RWPE2 (cell line): ENCODE measurements at regions not wholly inside any gene's neighbourhood (a gene's known extent, or its start where the extent isn't known, plus 50 kb on each side); places are given as distances from the start of the nearest gene placed in this dataset.
"Not testable (repeated sequence)": the region's sequence is repeated elsewhere in the genome, so short reads cannot be mapped to it uniquely, and the experiment has no call there.

Experiments used
- ATAC-seq: fragments of 200-7000 bp; cut with Tn5 transposase; 3 replicates; pipeline ENCODE4 v1.9.1; 2021; ENCODE audit warnings: low read depth
- DNase-seq: peaks from one replicate; pipeline ENCODE4 v3.0.0-alpha.2; 2020; ENCODE audit warnings: low spot score
- H3K27ac ChIP-seq: fragments of 450-650 bp; 2 replicates; pipeline ENCODE4 v1.5.1; 2017; ENCODE audit warnings: mild to moderate bottlenecking; ENCODE audit not compliant: poor library complexity, severe bottlenecking
- H3K27me3 ChIP-seq: fragments of 250-450 bp; sonication (Bioruptor Pico); 2 replicates; pipeline ENCODE4 v1.5.1; 2021; ENCODE audit warnings: mild to moderate bottlenecking, moderate library complexity; ENCODE audit not compliant: insufficient read depth, poor library complexity, severe bottlenecking
- H3K36me3 ChIP-seq: fragments of 250-450 bp; sonication (Bioruptor Pico); 2 replicates; pipeline ENCODE4 v1.5.1; 2020; ENCODE audit warnings: low read depth, mild to moderate bottlenecking, moderate library complexity
- H3K4me1 ChIP-seq: fragments of 250-450 bp; sonication (Bioruptor Pico); 2 replicates; pipeline ENCODE4 v1.5.1; 2021; ENCODE audit warnings: mild to moderate bottlenecking, moderate library complexity; ENCODE audit not compliant: insufficient read depth, poor library complexity, severe bottlenecking
- H3K4me3 ChIP-seq: fragments of 250-450 bp; sonication (Bioruptor Pico); 2 replicates; pipeline ENCODE4 v1.5.1; 2021; ENCODE audit warnings: mild to moderate bottlenecking, moderate library complexity; ENCODE audit not compliant: severe bottlenecking
- H3K9me3 ChIP-seq: fragments of 250-450 bp; sonication (Bioruptor Pico); 2 replicates; pipeline ENCODE4 v1.5.1; 2021; ENCODE audit warnings: mild to moderate bottlenecking, moderate library complexity; ENCODE audit not compliant: severe bottlenecking
- TF ChIP-seq, protein P1 (sequence below): fragments of 450-650 bp; IDR thresholded peaks from one replicate; pipeline ENCODE4 v1.5.1; 2017; ENCODE audit warnings: mild to moderate bottlenecking, moderate library complexity; ENCODE audit not compliant: poor library complexity, severe bottlenecking

DNA sequence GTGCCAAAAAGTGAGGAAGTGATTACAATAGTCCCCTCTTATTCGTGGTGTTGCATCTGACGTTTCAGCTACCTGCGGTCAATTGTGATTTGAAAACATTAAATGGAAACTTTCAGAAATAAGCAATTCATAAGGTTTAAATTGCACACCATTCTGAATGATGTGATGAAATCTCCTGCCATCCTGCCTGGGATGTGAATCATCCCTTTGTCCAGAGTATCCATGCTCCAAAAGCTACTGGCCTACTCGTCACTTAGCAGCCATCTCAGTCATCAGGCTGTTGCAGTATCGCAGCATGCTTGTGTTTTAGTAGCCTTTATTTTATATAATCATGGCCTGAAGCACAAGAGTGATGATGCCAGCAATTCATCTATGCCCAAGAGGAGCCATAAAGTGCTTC, 97.7 kb upstream of the CDCA7L start:
- H3K9me3 ChIP-seq = no peaks in the 10 kb centered on the region
- H3K4me3 ChIP-seq = no peak overlapping the region
- no peak for DNase-seq
- 0 out of 3 replicates have a peak, but pooled peaks have one; percentile 42 for ATAC-seq
- H3K36me3 ChIP-seq = no peaks in the 10 kb centered on the region
- H3K4me1 ChIP-seq = no peaks in the 10 kb centered on the region
- no peak overlapping the region for H3K27ac ChIP-seq
- TF ChIP-seq, protein P1, sequence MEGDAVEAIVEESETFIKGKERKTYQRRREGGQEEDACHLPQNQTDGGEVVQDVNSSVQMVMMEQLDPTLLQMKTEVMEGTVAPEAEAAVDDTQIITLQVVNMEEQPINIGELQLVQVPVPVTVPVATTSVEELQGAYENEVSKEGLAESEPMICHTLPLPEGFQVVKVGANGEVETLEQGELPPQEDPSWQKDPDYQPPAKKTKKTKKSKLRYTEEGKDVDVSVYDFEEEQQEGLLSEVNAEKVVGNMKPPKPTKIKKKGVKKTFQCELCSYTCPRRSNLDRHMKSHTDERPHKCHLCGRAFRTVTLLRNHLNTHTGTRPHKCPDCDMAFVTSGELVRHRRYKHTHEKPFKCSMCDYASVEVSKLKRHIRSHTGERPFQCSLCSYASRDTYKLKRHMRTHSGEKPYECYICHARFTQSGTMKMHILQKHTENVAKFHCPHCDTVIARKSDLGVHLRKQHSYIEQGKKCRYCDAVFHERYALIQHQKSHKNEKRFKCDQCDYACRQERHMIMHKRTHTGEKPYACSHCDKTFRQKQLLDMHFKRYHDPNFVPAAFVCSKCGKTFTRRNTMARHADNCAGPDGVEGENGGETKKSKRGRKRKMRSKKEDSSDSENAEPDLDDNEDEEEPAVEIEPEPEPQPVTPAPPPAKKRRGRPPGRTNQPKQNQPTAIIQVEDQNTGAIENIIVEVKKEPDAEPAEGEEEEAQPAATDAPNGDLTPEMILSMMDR = no peak
- H3K27me3 ChIP-seq = no peaks in the 10 kb centered on the region

DNA sequence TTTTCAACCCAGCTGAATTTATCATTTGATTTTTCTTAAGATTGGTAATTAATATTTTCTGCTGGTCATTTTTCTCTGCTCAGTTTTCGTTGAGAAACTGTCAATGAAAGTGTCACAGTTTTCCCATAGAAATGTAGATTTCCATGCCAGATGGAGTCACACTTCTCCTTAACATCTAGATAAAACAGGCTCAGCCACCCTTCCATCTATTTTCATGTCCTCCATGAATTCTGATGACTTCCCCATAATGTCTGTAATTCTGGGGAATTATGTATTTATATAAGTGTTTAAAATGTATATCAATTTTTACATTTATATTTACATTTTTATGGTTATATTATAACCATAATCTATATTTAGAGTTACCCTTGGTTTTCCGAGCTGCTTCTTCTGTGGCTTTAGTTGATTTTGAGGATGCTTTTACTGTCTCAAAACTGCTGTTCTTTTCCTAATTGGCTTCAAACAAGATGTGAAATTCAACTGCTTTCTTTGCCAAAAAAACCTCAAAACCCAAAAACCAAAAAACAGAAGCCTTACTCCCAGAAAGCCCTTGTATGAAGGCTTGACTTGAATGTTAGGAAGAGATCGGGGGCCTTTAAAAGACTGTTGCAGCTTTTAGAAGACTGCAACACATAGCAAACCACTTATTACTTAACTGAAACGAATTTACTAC, 95.4 kb upstream of the CDCA7L start:
- Histone ChIP-seq H3K27ac (no peak overlapping the region), H3K27me3 (no peaks in the 10 kb centered on the region), H3K4me1 (no peaks in the 10 kb centered on the region), H3K9me3 (no peaks in the 10 kb centered on the region), H3K4me3 (no peak overlapping the region), H3K36me3 (no peaks in the 10 kb centered on the region)
- DNase-seq = no peak
- TF ChIP-seq, protein P1 = no peak
- ATAC-seq = no peak

DNA sequence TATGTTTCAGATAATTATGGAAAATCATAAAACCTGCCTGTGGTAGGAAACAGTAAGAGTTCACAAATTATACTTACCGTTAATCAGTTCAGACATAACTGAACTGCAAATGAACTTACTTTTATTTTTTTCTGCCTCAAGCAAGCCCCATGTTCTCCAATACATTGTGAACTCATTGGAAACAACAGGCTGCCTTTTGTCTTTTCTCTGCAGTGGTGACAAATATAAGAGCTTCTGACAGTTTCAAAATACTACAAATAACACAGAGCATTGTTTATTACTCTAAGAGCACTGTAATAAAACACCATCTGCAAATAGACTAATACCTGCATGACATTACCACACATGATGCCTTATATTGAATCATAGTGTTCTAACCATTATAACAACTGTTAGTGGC, 94.0 kb upstream of the CDCA7L start:
- no peak for ATAC-seq

DNA sequence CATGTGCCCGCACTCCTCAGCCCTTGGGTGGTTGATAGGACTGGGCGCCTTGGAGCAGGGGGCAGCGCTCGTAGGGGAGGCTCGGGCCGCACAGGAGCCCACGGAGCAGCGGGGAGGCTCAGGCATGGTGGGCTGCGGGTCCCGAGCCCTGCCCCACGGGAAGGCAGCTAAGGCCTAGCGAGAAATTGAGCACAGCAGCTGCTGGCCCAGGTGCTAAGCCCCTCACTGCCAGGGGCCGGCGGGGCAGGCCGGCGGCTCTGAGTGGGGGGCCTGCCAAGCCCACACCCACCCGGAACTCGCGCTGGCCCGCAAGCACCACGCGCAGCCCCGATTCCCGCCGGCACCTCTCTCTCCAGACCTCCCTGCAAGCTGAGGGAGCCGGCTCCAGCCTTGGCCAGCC, 86.7 kb upstream of the CDCA7L start:
- not testable (repeated sequence) for H3K4me3 ChIP-seq, ATAC-seq, H3K36me3 ChIP-seq

More for the DNA sequence above, 94.0 kb upstream of the CDCA7L start:
- TF ChIP-seq, protein P1 = no peak
- DNase-seq = no peak
- H3K4me3 ChIP-seq = no peak overlapping the region
- no peaks in the 10 kb centered on the region for H3K27me3 ChIP-seq
- H3K4me1 ChIP-seq = no peaks in the 10 kb centered on the region
- no peaks in the 10 kb centered on the region for H3K9me3 ChIP-seq
- H3K36me3 ChIP-seq = no peaks in the 10 kb centered on the region
- no peak overlapping the region for H3K27ac ChIP-seq

DNA sequence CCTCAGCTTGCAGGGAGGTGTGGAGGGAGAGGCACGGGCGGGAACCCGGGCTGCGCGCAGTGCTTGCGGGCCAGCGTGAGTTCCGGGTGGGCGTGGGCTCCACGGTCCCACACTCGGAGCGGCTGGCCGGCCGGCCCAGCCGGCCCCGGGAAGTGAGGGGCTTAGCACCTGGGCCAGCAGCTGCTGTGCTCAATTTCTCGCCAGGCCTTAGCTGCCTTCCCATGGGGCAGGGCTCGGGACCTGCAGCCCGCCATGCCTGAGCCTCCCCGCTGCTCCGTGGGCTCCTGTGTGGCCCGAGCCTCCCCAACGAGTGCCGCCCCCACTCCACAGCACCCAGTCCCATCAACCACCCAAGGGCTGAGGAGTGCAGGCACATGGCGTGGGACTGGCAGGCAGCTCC, 83.0 kb upstream of the CDCA7L start:
- H3K4me3 ChIP-seq, H3K27ac ChIP-seq, ATAC-seq, H3K9me3 ChIP-seq, H3K27me3 ChIP-seq, DNase-seq, H3K36me3 ChIP-seq, H3K4me1 ChIP-seq: not testable (repeated sequence)

More for the DNA sequence above, 86.7 kb upstream of the CDCA7L start:
- not testable (repeated sequence) for H3K27me3 ChIP-seq, DNase-seq, H3K27ac ChIP-seq, H3K9me3 ChIP-seq, H3K4me1 ChIP-seq

DNA sequence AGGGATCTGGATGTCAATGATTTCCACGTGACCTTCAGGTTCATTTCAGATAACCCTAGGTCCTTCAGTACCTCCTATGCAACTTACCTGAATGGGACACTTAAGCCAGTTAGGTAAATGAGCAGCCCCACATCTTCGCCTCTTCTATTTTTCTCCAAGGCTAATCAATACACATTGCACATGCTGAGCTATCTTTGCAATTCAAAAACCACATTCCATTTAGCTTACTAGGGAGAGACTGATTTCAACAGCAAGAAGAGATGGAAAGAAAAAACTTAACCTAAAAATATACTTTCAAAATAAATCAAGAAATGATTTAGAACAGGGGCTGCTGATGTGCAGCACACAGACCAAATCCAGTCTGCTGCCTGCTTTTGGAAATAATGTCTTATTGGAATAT, 81.8 kb upstream of the CDCA7L start:
- Histone ChIP-seq H3K27me3 (no peaks in the 10 kb centered on the region), H3K4me1 (no peaks in the 10 kb centered on the region), H3K27ac (no peak overlapping the region), H3K36me3 (no peaks in the 10 kb centered on the region), H3K9me3 (no peaks in the 10 kb centered on the region), H3K4me3 (no peak overlapping the region)
- ATAC-seq (no peak), DNase-seq (no peak)
- TF ChIP-seq, protein P1 = no peak
